WERI-Rb-1 (cell line): ENCODE measurements at regions not wholly inside any gene's neighbourhood (a gene's known extent, or its start where the extent isn't known, plus 50 kb on each side); places are given as distances from the start of the nearest gene placed in this dataset.
"Not testable (repeated sequence)": the region's sequence is repeated elsewhere in the genome, so short reads cannot be mapped to it uniquely, and the experiment has no call there.

Experiments used
- DNase-seq: peaks from one replicate; pipeline ENCODE4 v3.0.0-alpha.2; 2020
- H3K27ac ChIP-seq: fragments of 250-450 bp; sonication (Bioruptor Pico); 2 replicates; pipeline ENCODE4 v1.5.1; 2020; ENCODE audit warnings: mild to moderate bottlenecking, moderate library complexity
- H3K27me3 ChIP-seq: fragments of 250-450 bp; sonication (Bioruptor Pico); 2 replicates; pipeline ENCODE4 v1.5.1; 2021; ENCODE audit warnings: mild to moderate bottlenecking, low read depth, moderate library complexity; ENCODE audit not compliant: insufficient read depth, severe bottlenecking
- H3K36me3 ChIP-seq: fragments of 250-450 bp; sonication (Bioruptor Pico); 2 replicates; pipeline ENCODE4 v1.5.1; 2020; ENCODE audit warnings: mild to moderate bottlenecking, moderate library complexity
- H3K4me3 ChIP-seq: 2 replicates; pipeline ENCODE4 v1.5.1; 2011; ENCODE audit warnings: low read depth, mild to moderate bottlenecking, control low read depth, low read length
- H3K9me3 ChIP-seq: fragments of 250-450 bp; sonication (Bioruptor Pico); 2 replicates; pipeline ENCODE4 v1.5.1; 2021; ENCODE audit warnings: mild to moderate bottlenecking, moderate library complexity; ENCODE audit not compliant: severe bottlenecking
- TF ChIP-seq, protein P1 (sequence below): IDR thresholded peaks from 2 replicates; pipeline ENCODE4 v1.5.1; 2011; ENCODE audit warnings: low read depth, mild to moderate bottlenecking, control low read depth, inconsistent platforms, low read length

DNA sequence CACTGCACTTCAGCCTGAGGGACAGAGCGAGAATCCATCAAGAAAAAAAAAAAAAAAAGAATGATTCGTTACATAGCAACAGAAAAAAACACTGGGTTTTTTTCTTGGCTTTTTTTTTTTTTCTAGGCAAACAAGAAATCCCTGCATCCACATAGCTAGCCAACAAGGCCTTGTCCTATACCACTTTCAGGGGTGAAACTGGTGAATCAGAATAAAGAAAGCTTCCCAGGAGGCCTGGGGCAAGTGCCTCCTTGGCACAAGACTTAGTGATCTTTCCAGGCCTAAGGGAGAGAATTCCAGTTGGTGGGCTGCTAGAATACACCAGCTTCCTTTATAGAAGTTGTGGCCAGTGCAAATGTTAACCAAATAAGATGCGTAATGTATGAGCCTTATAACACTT lies 90.0 kb downstream of the VCPKMT start:
- Histone ChIP-seq H3K27ac (no peak overlapping the region), H3K4me3 (no peak overlapping the region), H3K9me3 (no peaks in the 10 kb centered on the region), H3K36me3 (no peaks in the 10 kb centered on the region), H3K27me3 (no peaks in the 10 kb centered on the region)
- no peak for DNase-seq
- TF ChIP-seq, protein P1, sequence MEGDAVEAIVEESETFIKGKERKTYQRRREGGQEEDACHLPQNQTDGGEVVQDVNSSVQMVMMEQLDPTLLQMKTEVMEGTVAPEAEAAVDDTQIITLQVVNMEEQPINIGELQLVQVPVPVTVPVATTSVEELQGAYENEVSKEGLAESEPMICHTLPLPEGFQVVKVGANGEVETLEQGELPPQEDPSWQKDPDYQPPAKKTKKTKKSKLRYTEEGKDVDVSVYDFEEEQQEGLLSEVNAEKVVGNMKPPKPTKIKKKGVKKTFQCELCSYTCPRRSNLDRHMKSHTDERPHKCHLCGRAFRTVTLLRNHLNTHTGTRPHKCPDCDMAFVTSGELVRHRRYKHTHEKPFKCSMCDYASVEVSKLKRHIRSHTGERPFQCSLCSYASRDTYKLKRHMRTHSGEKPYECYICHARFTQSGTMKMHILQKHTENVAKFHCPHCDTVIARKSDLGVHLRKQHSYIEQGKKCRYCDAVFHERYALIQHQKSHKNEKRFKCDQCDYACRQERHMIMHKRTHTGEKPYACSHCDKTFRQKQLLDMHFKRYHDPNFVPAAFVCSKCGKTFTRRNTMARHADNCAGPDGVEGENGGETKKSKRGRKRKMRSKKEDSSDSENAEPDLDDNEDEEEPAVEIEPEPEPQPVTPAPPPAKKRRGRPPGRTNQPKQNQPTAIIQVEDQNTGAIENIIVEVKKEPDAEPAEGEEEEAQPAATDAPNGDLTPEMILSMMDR, result no peak

DNA sequence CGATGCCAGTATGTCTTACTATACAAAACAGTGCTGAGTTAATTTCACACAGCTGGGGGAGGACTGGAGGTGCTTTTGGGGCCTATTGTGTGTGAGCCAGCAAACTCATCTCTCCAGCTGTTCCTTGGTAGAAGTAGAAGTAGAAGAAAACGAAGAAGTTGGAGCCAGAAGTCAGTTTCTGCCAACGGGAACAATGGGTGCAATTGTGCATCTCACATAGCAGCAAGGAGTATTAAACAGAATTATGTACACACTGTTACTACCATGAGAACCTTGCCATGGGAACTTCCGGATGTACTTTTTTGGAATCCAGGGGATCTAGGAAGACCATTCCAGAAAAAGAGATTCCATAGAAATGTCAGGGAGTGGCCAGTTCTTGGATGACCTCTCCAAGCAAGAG lies 88.6 kb downstream of the VCPKMT start:
- no peak overlapping the region for H3K27ac ChIP-seq
- no peaks in the 10 kb centered on the region for H3K9me3 ChIP-seq
- H3K27me3 ChIP-seq, result no peaks in the 10 kb centered on the region
- no peak overlapping the region for H3K4me3 ChIP-seq
- TF ChIP-seq, protein P1, result no peak
- no peak for DNase-seq
- H3K36me3 ChIP-seq, result no peaks in the 10 kb centered on the region

DNA sequence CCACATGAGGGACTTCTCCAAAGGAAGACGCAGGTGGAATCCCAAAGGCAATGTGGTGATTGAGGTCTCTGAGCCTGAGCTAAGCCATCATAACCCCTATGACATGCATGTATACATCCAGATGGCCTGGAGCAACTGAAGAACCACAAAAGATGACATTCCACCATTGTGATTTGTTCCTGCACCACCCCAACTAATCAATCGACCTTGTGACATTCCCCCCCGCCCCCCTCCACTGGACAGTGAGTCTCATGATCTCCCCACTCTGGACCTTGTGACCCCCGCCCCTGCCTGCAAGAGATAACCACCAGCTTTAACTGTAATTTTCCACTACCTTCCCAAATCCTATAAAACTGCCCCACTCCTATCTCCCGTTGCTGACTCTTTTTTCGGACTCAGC lies 87.9 kb downstream of the VCPKMT start:
- Histone ChIP-seq H3K27ac (no peak overlapping the region), H3K4me3 (no peak overlapping the region), H3K9me3 (no peaks in the 10 kb centered on the region), H3K36me3 (no peaks in the 10 kb centered on the region), H3K27me3 (no peaks in the 10 kb centered on the region)
- TF ChIP-seq, protein P1, result no peak
- no peak for DNase-seq

DNA sequence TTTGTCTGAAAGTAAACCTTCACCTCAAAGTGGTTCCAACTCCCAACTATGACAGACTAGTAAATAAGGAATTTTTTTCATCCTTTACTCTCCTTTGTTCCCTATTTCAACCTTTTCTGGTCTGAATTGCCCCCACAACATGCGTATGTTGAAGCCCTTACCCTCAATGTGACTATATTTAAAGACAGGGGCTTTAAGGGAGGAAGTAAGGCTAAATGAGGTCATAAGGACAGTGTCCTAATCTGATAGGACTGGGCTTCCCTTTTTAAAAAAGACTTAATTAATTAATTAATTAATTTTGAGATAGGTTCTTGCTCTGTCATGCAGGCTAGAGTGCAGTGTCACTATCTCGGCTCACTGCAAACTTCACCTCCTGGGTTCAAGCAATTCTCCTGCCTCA lies 86.3 kb downstream of the VCPKMT start:
- Histone ChIP-seq H3K27me3 (no peaks in the 10 kb centered on the region), H3K9me3 (no peaks in the 10 kb centered on the region), H3K4me3 (no peak overlapping the region), H3K27ac (no peak overlapping the region), H3K36me3 (no peaks in the 10 kb centered on the region)
- TF ChIP-seq, protein P1, result no peak
- no peak for DNase-seq

DNA sequence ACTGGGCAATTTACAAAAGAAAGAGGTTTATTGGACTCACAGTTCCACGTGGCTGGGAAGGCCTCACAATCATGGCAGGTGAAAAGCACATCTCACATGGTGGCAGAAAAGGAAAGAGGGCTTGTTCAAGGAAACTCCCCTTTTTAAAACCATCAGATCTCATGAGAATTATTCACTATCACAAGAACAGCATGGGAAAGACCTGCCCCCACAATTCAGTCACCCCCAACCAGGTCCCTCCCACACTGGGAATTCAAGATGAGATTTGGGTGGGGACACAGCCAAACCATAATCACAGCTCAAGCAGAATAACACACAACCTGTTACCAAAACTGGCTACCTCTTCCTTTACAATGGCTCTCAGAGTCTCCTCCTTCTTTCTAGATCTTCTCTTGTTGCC lies 85.5 kb downstream of the VCPKMT start:
- not testable (repeated sequence) for H3K4me3 ChIP-seq, H3K36me3 ChIP-seq, H3K27ac ChIP-seq, DNase-seq, H3K9me3 ChIP-seq, H3K27me3 ChIP-seq

DNA sequence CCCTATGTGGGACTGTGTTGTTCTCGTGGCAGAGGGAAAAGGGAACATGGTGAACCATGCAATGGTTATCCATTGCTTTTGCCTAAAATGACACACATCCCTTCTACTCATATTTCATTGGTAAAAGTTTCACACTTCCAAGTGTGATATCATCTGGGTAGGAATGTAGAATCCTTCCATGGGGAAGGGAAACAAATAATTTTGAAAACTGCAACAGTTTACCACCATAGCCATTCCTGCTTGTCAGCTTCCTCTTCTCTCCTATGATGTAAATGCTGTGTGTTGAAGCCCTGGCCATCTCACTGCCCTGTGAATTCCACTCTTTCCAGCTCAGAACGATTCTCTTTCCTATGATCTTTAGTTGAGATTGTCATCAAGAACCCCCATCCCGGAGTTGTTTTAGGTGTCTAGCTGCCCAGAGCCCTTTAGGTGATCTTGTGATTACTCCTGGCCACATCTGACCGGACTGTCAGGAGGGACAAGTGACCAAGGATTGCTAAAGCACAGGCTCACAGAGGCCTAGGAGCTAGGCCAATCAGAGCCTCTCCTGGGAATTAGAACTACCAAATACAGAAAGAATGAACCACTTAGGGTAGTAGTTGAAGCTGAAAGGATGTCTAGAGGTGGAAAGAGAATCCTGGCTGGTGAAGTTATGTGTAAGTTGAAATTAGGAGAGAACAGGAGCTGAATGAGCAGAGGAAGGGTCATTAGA lies 84.6 kb downstream of the VCPKMT start:
- no peaks in the 10 kb centered on the region for H3K36me3 ChIP-seq
- no peak for DNase-seq
- TF ChIP-seq, protein P1, result no peak
- H3K9me3 ChIP-seq, result no peaks in the 10 kb centered on the region
- no peak overlapping the region for H3K4me3 ChIP-seq
- no peaks in the 10 kb centered on the region for H3K27me3 ChIP-seq
- no peak overlapping the region for H3K27ac ChIP-seq

DNA sequence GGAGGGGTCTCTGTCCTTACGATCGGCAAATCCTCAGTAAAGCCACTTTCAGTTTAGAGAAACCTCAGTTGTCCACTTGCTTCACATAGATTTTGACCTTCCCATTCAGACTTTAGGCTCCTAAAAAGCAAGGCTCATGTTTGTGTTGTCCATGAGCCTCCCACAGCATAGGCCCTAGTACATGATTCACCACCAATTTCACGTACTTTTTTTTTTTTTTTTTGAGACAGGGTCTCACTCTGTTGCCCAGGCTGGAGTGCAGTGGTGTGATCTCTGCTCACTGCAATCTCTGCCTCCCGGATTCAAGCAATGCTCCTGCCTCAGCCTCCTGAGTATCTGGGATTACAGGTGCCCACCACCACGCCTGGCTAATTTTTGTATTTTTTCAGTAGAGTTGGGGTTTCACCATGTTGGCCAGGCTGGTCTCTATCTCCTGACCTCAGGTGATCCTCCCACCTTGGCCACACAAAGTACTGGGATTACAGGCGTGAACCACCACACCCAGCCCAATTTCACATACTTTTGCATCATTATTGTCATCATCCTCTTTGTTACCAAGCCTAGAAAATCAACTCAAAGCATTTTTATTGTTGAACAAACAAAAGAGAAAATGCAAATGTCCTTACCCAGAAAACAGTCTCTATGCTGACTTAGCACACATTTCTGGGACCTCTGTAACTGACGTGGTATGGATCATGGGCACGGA lies 83.8 kb downstream of the VCPKMT start:
- not testable (repeated sequence) for H3K9me3 ChIP-seq, DNase-seq, H3K36me3 ChIP-seq, H3K27ac ChIP-seq, H3K4me3 ChIP-seq, H3K27me3 ChIP-seq
